HG03135 (cell line): ENCODE measurements at regions not wholly inside any gene's neighbourhood (a gene's known extent, or its start where the extent isn't known, plus 50 kb on each side); places are given as distances from the start of the nearest gene placed in this dataset.

Source experiments
- ATAC-seq: cut with Tn5 transposase; IDR thresholded peaks from one replicate; pipeline ENCODE4 v1.9.1; 2021; ENCODE audit warnings: mild to moderate bottlenecking, moderate library complexity; ENCODE audit not compliant: unreplicated experiment

- no peak for ATAC-seq
Observed at GRCh38 chr10:78310481-78311080, 276.9 kb downstream of the RPS24 start.

DNA sequence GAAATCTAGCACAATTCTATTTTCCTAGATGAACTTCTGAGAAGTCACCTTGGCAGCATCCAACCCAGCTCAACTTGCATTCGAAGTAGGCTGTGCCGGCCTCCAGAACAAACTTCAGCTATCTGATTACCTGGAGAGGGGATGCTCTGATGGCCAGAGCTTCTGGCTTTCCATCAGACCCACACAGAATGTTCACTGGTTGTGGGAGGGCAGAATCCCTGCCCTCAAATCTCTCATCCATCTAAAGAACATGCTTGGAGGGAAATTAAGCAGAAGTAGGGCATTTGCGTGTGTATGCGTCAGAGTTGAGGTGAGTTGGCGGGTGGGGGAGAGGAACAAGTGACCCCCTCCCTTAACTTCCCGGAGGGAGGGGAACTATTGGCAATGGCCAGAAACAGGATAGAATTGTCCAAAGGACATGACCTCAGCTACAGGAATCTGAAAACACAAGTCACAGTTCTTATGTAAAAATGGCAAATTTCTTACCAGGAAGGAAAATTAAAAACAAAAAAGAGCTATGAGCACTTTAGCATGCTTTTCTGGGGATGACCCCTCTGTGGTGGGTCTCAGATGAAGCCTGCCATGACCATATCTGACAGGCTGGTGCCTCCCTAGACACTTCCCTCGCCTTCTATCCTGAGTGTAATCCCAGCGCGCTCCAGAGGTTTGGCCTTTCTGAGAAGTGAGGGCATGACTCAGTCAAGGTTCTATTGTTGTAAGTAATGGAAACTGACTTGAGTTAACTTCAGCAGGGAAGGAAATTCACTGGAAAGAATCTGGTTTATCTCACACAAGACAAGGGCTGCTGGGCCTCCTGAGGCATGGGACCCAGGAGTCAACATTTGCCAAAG lies 278.8 kb downstream of the RPS24 start:
- no peak for ATAC-seq

DNA sequence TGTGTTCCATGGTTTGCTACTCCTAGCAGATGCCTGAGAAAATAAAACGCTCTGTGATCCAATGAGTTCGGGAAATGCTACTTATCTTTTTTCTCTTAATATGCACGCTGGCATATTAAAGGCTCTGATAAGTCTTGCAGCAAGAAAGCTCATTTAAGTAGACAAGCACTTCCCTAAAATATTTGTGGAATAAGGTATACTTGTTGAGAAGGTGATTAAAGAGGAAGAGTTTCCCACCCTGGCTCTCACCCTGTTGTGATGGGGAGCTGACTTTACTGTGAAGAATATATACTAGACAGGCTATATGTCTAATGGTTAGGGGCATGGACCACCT lies 279.4 kb downstream of the RPS24 start:
- no peak for ATAC-seq

DNA sequence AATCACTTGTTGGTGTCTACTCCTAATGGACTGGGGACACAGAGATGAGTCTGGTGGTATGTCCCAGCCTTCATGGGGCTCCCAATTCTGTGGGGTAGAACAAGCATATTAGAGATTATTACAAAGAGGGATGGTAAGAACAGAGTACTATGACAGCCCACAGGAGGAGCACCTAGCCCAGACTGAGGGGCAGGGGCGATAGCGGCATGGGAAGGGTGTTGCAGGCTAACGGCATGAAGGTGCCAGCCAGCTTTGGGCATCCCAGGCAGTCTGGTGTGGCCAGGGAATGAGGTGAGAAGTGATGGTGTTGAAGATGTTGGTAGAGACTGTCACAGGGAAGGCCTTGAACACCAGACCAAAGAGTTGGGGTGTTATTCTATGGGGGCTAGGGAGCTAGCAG lies 280.0 kb downstream of the RPS24 start:
- no peak for ATAC-seq

DNA sequence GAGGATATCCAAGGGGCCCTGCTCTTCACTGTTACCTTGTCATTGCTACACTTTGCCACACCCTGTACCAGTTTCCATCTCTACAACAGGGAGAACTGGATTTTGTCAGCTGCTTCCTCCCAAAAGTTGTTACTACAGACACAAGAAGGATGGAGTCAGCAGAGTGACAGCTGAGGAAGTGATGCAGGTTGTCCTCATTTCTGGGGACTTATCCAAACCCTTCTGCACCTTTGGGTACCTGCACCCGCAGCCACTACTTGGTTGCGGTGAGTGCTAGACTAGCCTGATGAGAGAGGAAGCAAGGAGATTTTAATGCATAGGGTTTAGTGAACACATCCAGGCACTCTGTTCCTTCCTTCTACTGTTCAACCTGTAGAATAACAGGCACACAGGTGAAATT lies 281.0 kb downstream of the RPS24 start:
- no peak for ATAC-seq

- ATAC-seq = no peak
Observed at GRCh38 chr10:78316451-78316931, 282.8 kb downstream of the RPS24 start.

DNA sequence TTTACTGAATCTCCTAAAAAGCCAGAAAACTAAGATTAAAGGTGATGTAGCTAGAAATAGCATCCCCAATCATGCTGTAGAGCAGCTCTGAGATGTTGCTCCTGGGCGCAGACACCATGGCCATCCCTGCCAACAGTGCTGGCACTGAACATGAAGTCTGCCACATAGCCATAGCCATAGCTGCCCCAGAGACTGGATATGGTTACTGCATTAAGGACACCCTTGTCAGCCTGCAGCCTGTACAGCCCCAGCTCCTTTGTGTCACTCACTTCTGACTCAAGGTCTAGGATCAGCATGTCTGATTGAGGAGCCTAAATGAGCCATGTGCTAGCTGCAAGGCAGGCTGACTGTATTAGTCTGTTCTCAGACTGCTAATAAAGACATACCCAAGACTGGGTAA lies 284.6 kb downstream of the RPS24 start:
- no peak for ATAC-seq

DNA sequence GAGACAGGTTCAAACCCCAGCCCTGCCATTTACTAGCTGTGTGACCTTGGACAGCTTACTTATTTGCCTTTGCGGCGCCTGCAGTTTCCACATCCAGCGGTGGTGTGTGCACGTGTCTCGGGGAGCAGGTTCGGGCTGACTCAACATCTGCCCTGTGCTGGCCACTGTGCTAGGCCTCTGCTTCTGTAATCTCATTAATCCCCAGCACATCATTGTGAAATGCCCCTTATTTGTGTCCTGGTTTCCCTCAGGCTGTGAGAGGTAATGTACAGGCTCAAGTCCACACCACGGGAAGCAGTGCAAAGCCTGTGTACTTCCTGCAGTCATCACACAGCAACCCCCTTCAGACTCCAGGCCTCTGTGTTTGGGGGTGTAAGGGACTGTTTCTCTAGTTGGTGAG lies 285.7 kb downstream of the RPS24 start:
- no peak for ATAC-seq

- no peak for ATAC-seq
Observed at GRCh38 chr10:78319841-78320240, 286.2 kb downstream of the RPS24 start.

DNA sequence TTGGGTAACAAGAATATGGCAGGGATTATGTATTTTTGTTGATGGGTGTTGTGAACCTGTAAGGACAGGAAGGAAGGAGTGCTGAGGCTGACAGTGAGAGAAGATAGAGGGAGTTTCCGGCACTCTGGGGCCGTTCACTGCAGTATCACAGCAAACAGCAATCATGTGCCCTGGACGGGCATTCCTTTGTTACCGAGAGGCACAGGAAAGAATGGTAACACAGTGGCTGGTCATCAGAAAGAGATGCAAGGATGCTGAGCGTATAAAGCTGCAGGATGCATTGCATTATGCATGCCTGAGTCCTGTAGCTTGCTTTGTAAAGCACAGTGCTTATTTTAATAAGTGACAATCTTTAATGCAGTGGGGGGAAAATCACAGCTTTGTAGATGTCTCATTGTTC lies 286.8 kb downstream of the RPS24 start:
- no peak for ATAC-seq

- no peak for ATAC-seq
Observed at GRCh38 chr10:78321000-78321399, 287.3 kb downstream of the RPS24 start.

GRCh38 chr10:78321500-78321899 lies 287.8 kb downstream of the RPS24 start:
- ATAC-seq = no peak

DNA sequence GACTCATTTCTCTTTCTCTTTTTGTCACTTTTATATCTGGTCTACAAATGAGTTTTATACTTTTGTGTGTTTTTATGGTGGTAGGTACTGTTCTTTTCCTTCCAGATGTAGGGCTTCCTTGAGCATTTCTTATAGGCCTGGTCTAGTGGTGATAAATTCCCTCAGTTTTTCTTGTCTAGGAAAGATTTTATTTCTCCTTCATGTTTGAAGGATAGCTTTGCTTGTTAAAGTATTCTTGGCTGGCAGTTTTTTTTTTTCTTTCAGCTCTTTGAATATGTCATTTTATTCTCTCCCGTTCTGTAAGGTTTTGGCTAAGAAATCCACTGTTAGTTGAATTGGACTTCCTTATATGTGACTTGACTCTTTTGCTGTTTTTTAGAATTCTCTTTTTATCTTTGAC lies 292.7 kb downstream of the RPS24 start:
- no peak for ATAC-seq

DNA sequence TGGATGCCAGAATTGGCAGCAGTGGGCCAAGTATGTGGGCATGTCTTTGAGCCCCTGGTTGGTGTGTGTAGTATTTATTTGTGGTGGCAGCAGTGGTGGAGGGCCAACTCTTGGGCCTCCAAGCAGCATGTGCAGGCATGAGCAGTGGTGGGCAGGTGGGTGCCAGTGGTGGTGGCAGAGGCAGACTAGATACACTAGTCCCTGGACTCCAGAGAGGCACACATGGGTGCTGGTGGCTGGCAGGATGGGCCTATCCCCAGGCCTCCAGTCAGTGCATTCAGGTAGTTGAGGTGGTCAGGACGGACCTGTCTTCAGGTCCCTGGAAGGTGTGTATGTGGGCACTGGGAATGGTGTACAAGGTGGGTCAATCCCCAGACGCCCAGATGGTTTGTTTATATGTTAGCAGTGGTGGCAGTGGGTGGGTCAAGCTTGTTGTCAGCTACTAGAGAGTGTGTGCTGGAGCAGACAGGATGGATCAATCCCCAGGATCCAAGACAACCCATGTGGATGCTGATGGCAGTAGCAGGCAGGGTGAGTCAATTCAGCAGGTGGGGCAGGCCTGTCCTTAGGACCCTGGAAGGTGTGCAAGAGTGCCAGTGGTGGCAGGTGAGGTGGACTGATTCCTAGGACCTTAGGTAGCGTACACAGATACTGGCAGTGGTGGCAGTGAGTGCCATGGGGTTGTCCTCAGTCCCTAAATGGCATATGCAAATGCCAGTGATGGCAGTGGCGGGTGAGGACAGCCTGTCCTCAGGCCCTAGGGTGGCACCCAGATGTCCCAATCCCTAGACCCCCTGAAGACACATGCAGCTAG lies 294.3 kb downstream of the RPS24 start:
- ATAC-seq = no peak

GRCh38 chr10:78328592-78329404 lies 295.1 kb downstream of the RPS24 start:
- ATAC-seq = no peak

DNA sequence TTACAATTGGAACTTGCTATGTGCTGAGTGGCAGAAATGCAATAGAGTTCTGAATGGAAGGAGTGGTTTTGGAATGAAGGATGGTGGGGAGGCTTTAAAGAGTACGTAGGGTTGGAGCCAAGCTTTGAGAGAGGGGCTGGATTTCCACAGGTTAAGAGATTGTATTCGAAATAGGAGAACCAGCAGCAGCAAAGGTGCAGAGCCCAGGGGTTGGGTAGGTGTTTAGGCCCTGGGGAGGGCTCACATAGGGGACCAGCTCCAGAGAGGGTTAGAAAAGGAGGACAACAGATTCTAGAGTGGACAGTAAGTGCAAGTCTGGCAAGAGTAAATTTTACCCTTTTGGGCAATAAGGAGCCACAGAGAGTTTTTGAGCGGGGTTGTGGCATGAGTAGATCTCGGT lies 297.2 kb downstream of the RPS24 start:
- ATAC-seq = no peak

DNA sequence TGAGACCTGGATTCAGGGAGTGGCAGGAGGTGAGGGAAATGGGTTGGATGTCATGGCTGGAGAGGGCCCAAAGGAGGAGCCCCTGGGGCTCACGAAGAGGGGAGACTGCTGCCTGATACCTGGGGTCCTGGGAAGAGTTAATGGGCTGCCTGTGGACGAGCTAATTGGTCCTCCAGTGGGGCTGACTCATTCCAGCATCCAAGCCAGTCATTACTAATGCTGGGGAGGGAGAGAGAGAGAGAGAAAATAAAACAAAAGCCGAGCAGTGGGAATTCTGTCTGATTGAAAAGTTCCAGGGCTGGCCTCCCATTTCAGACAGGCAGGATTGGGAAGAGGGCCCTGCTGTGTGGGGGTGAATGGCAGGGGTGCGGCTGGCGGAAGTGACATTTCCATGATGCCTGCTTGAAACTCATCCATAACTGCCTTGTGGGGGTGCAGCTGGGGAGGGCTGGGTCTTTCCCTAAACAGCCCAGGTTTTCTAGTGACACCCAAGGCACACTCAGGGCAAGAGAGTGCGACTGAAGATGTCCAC lies 297.8 kb downstream of the RPS24 start:
- no peak for ATAC-seq

DNA sequence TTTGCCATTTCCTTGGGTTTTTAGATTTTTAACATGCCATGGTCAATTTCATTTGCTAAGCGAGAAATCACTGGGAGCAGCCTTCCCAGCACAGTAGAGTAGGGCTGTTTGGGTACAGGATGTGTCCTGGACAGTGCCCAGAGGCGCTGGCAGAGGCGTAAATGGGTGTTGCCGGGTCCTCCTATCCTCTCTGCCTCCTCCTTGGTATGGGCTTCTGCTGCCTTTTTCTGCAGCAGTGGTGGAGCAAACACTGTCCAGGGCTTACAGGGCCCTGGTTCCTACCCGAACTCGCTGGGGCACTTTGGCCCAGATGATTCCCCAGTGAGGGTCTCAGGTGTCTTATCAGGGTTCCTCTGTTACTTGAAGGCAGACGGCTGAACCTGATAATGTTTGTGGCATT lies 298.3 kb downstream of the RPS24 start:
- ATAC-seq = no peak

DNA sequence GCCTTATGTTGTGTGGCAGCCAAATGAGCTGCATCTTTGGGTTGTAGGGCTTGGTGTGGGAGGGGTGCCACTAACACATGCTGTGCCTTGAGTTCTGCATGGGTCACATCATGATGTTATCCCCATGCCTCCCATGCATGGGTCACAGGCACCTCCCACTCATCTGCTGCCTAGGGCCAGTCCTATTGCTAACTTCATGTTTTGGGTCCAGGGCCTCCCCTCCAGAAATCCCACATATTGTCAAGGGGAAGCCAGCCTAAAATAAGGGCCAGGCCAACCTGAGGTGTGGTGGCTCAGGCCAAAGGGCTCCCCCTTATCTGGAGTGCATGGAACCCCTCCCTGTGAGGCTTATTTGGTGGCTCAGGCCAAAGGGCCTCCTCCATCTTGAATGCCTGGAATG lies 299.0 kb downstream of the RPS24 start:
- no peak for ATAC-seq

DNA sequence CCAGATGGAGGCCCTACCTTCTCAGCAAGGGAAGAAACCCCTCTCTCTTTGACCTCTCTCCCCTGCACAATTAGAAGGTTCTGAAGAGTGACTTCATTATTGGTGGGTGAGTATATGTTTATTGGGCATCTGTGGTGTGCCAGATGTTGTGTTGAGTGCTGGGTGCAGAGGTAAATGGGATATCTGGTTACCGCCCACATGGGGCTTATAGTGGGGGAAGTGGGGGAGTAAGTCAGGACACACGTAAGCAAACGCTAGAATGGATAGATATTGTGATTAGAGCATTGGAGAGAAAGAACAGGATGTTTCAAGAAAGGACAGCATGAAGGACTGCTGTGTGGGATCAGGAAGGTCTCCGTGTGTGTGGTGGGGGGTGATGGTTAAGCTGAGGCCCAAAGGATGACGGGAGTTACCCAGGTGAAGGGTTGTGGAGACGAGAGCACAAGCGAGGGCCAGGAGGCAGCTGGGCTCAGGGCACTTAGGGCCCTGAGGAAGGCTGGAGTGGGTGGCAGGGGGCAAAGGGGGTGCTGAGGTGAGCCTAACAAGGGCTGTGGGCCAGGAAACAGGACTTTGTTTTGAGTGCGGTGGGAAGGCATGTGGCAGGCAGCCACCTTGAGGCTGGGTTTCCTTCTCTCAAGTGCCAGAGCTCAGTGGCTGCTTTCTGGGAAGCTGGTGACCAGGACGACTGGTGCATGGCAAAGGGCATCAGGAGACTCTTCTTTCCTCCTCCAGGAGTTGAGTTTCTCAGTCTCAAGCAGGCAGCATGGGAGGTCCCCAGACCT lies 299.9 kb downstream of the RPS24 start:
- ATAC-seq = no peak
